H1 (cell line): ENCODE measurements at regions not wholly inside any gene's neighbourhood (a gene's known extent, or its start where the extent isn't known, plus 50 kb on each side); places are given as distances from the start of the nearest gene placed in this dataset.

Source experiments
- CTCF ChIA-PET: fragments of 300-600 bp; sonication (Branson Sonifier 250); formaldehyde crosslinking; loops from one replicate; lab custom pipeline; 2021; ENCODE audit not compliant: partially characterized antibody; lab: Charles Lee
- POLR2A ChIA-PET: fragments of 300-600 bp; sonication (Branson Sonifier 250); formaldehyde crosslinking; loops from one replicate; lab custom pipeline; 2021; ENCODE audit warnings: inconsistent platforms; ENCODE audit not compliant: partially characterized antibody; lab: Charles Lee
- DNase-seq, 2 experiments: peaks; one replicate each; pipeline versions ENCODE4 v3.0.0 to v3.0.0-alpha.2; 2010 to 2022; ENCODE audit warnings: low spot score in 2 of 2, low read depth in 1 of 2, mixed read lengths in 1 of 2
- FAIRE-seq: peaks from 2 replicates; lab custom pipeline; 2011; peaks lifted over from hg19 to GRCh38; lab: Jason Lieb, UNC
- H2AFZ ChIP-seq: 2 replicates; pipeline ENCODE4 v1.8.1; 2012; ENCODE audit warnings: low read length, inconsistent platforms
- H2AK5ac ChIP-seq: 2 replicates; pipeline ENCODE4 v1.6.1; 2013; ENCODE audit warnings: low read depth, low read length
- H2BK120ac ChIP-seq: replicated peaks from 2 replicates; pipeline ENCODE3; 2013; ENCODE audit warnings: low read depth, low read length, inconsistent platforms
- H2BK12ac ChIP-seq: 2 replicates; pipeline ENCODE4 v1.6.1; 2013; ENCODE audit warnings: low read depth, low read length
- H2BK15ac ChIP-seq: 2 replicates; pipeline ENCODE4 v1.6.1; 2013; ENCODE audit warnings: low read length
- H2BK20ac ChIP-seq: 2 replicates; pipeline ENCODE4 v1.6.1; 2013; ENCODE audit warnings: low read length
- H2BK5ac ChIP-seq: 2 replicates; pipeline ENCODE4 v1.6.1; 2013; ENCODE audit warnings: low read depth, low read length
- H3K14ac ChIP-seq: 2 replicates; pipeline ENCODE4 v1.6.1; 2013; ENCODE audit warnings: inconsistent platforms; ENCODE audit not compliant: insufficient read length
- H3K18ac ChIP-seq: 2 replicates; pipeline ENCODE4 v1.6.1; 2013; ENCODE audit warnings: low read length; ENCODE audit errors: extremely low read depth
- H3K23ac ChIP-seq: 2 replicates; pipeline ENCODE4 v1.6.1; 2013; ENCODE audit warnings: inconsistent platforms; ENCODE audit not compliant: insufficient read length
- H3K23me2 ChIP-seq: 2 replicates; pipeline ENCODE4 v1.6.1; 2013; ENCODE audit warnings: low read depth, low read length
- H3K27ac ChIP-seq: 2 replicates; pipeline ENCODE4 v1.6.1; 2011; ENCODE audit warnings: low read depth, low read length, inconsistent platforms
- H3K27me3 ChIP-seq, 4 experiments: replicated peaks in 1 of 4; 1 replicate in 1 of 4; 2 replicates in 3 of 4; pipeline versions ENCODE4 v1.6.1 to v1.8.1; 2011 to 2013; ENCODE audit warnings: low read length in 3 of 4, mild to moderate bottlenecking in 3 of 4, inconsistent platforms in 2 of 4, mixed read lengths in 2 of 4, moderate library complexity in 1 of 4; ENCODE audit not compliant: control insufficient read depth in 3 of 4, insufficient read depth in 3 of 4; ENCODE audit errors: extremely low read depth in 1 of 4
- H3K36me3 ChIP-seq, 4 experiments: 2 replicates each; pipeline versions ENCODE4 v1.6.1 to v1.8.1; 2011 to 2013; ENCODE audit warnings: mild to moderate bottlenecking in 4 of 4, low read length in 3 of 4, moderate library complexity in 2 of 4, control low read depth in 1 of 4, inconsistent platforms in 1 of 4; ENCODE audit not compliant: insufficient read depth in 4 of 4, control insufficient read depth in 2 of 4
- H3K4ac ChIP-seq: replicated peaks from 2 replicates; pipeline ENCODE3; 2013; ENCODE audit warnings: low read length, low read depth, mixed read lengths, inconsistent platforms; ENCODE audit not compliant: insufficient read length
- H3K4me1 ChIP-seq, 4 experiments: replicated peaks in 1 of 4; 1 replicate in 1 of 4; 2 replicates in 3 of 4; pipeline versions ENCODE4 v1.6.1 to v1.8.1; 2011 to 2013; ENCODE audit warnings: low read length in 3 of 4, inconsistent platforms in 2 of 4, mixed read lengths in 1 of 4; ENCODE audit not compliant: insufficient read depth in 4 of 4, control insufficient read depth in 3 of 4
- H3K4me2 ChIP-seq, 2 experiments: 2 replicates each; pipeline versions ENCODE4 v1.6.1 to v1.8.1; 2011 to 2013; ENCODE audit warnings: low read depth in 2 of 2, low read length in 2 of 2, control low read depth in 1 of 2, inconsistent platforms in 1 of 2, mild to moderate bottlenecking in 1 of 2; ENCODE audit not compliant: insufficient read depth in 1 of 2
- H3K4me3 ChIP-seq, 4 experiments: fragments of 200-600, 300-600 bp in 1 of 4; sonication (generic), shearing (Covaris generic), sonication (Bioruptor Twin) in 1 of 4; 2 replicates each; pipeline versions ENCODE4 v1.5.1 to v1.8.1; 2011 to 2016; ENCODE audit warnings: low read length in 4 of 4, low read depth in 3 of 4, control low read depth in 2 of 4, inconsistent platforms in 2 of 4, mild to moderate bottlenecking in 2 of 4, mixed read lengths in 1 of 4, moderate library complexity in 1 of 4; ENCODE audit not compliant: insufficient read depth in 2 of 4; ENCODE audit errors: extremely low read depth in 1 of 4
- H3K56ac ChIP-seq: replicated peaks from 2 replicates; pipeline ENCODE3; 2013; ENCODE audit warnings: low read depth, mild to moderate bottlenecking, mixed read lengths, low read length, inconsistent platforms; ENCODE audit not compliant: insufficient read length
- H3K79me1 ChIP-seq: 2 replicates; pipeline ENCODE4 v1.6.1; 2013; ENCODE audit warnings: low read depth, low read length, control low read depth
- H3K79me2 ChIP-seq, 2 experiments: 2 replicates each; pipeline versions ENCODE4 v1.6.1 to v1.8.1; 2012 to 2013; ENCODE audit warnings: low read length in 2 of 2, mild to moderate bottlenecking in 2 of 2, inconsistent platforms in 1 of 2; ENCODE audit not compliant: insufficient read depth in 2 of 2, control insufficient read depth in 1 of 2
- H3K9ac ChIP-seq, 4 experiments: replicated peaks in 1 of 4; 1 replicate in 1 of 4; 2 replicates in 3 of 4; pipeline versions ENCODE4 v1.6.1 to v1.8.1; 2011 to 2013; ENCODE audit warnings: low read depth in 3 of 4, low read length in 3 of 4, control low read depth in 2 of 4, mild to moderate bottlenecking in 2 of 4, moderate library complexity in 2 of 4, inconsistent platforms in 1 of 4; ENCODE audit errors: extremely low read depth in 1 of 4
- H3K9me3 ChIP-seq, 2 experiments: 2 replicates each; pipeline versions ENCODE4 v1.6.1 to v1.8.1; 2012 to 2013; ENCODE audit warnings: mild to moderate bottlenecking in 2 of 2, moderate library complexity in 2 of 2, control low read depth in 1 of 2, inconsistent platforms in 1 of 2, low read depth in 1 of 2, low read length in 1 of 2, mixed read lengths in 1 of 2; ENCODE audit not compliant: insufficient read depth in 2 of 2
- H4K20me1 ChIP-seq, 2 experiments: replicated peaks in 1 of 2; 2 replicates each; pipeline versions ENCODE3 to v1.8.1; 2011 to 2013; ENCODE audit warnings: inconsistent platforms in 2 of 2, low read length in 2 of 2, mild to moderate bottlenecking in 1 of 2; ENCODE audit not compliant: insufficient read depth in 2 of 2, control insufficient read depth in 1 of 2
- H4K5ac ChIP-seq: 2 replicates; pipeline ENCODE4 v1.6.1; 2013; ENCODE audit warnings: low read length, low read depth, mixed read lengths, inconsistent platforms; ENCODE audit not compliant: insufficient read length
- H4K8ac ChIP-seq: 2 replicates; pipeline ENCODE4 v1.8.0; 2013; ENCODE audit warnings: mild to moderate bottlenecking, moderate library complexity, low read length, inconsistent platforms; ENCODE audit not compliant: insufficient read depth; ENCODE audit errors: extremely low read depth
- H4K91ac ChIP-seq: replicated peaks from 2 replicates; pipeline ENCODE3; 2013; ENCODE audit warnings: low read length, mixed read lengths, inconsistent platforms; ENCODE audit not compliant: insufficient read length
- NRF1 ChIP-seq: IDR thresholded peaks from 2 replicates; pipeline ENCODE4 v1.6.1; 2011; ENCODE audit warnings: mild to moderate bottlenecking, low read depth, low read length, improper control_type of control experiment
- RXRA ChIP-seq: IDR thresholded peaks from 2 replicates; pipeline ENCODE4 v1.6.1; 2011; ENCODE audit warnings: low read depth, mild to moderate bottlenecking, low read length, moderate library complexity; ENCODE audit not compliant: insufficient read depth
- WGBS, 2 experiments: shearing (Covaris generic) in 1 of 2; methylation state at CpG; one replicate each; pipeline versions ENCODE4 v1.1.6 to v1.1.7; 2013 to 2015; ENCODE audit warnings: low lambda C conversion rate in 2 of 2, mixed read lengths in 2 of 2, inconsistent platforms in 1 of 2, low coverage in 1 of 2, missing lambda C conversion rate in 1 of 2; ENCODE audit not compliant: insufficient replicate concordance in 2 of 2, insufficient coverage in 1 of 2, insufficient read length in 1 of 2; ENCODE audit errors: extremely low coverage in 1 of 2, missing lambda C conversion rate in 1 of 2; 5-methylcytosine and 5-hydroxymethylcytosine counted together

GRCh38 chr5:107253246-107253645 is 417.5 kb downstream of the EFNA5 start:
- Histone ChIP-seq H2BK20ac (no peak overlapping the region), H3K27me3 (no peaks in the 10 kb centered on the region), H2BK15ac (no peak overlapping the region), H3K23me2 (no peaks in the 10 kb centered on the region; the same call in 1 of the 2 replicates), H3K9me3 (no peaks in the 10 kb centered on the region), H3K56ac (no peak overlapping the region), H3K36me3 (no peaks in the 10 kb centered on the region), H2BK5ac (no peak overlapping the region), H4K91ac (no peak overlapping the region), H3K79me1 (no peaks in the 10 kb centered on the region), H3K9ac (no peak overlapping the region), H3K27ac (no peak overlapping the region), H2AFZ (no peak overlapping the region), H3K4ac (no peak overlapping the region), H3K18ac (no peak overlapping the region), H2BK12ac (no peak overlapping the region), H3K4me1 (no peaks in the 10 kb centered on the region), H3K4me3 (no peak overlapping the region), H3K79me2 (no peaks in the 10 kb centered on the region), H4K5ac (no peak overlapping the region), H2AK5ac (no peak overlapping the region), H4K8ac (no peak overlapping the region), H2BK120ac (no peak overlapping the region), H3K23ac (no peak overlapping the region), H3K4me2 (no peak overlapping the region), H3K14ac (no peak overlapping the region), H4K20me1 (no peaks in the 10 kb centered on the region)
- ChIA-PET CTCF (interaction anchor here (0.9 kb wide), 1 partner anchor 18 kb away, joined by 4 read pairs; no protein-coding TSS in a partner anchor), POLR2A (no interaction called here)
- DNase-seq (no peak), FAIRE-seq (no peak)
- 90% methylated on average over 5 of the region's 5 CpGs; no CpG with 5 or more reads in 1 of the 2 experiments for WGBS, 2 experiments
- TF ChIP-seq NRF1 (no peak), RXRA (no peak)
